Endothelial cell of umbilical vein (primary cell): ENCODE measurements at regions not wholly inside any gene's neighbourhood (a gene's known extent, or its start where the extent isn't known, plus 50 kb on each side); places are given as distances from the start of the nearest gene placed in this dataset.

Experiments used
- BruUV-seq: library from RNA; stranded (reverse); fragments of 400-500 nt; replicated peaks from 2 replicates; lab custom pipeline; 2021; lab: Mats Ljungman, UMichigan
- CTCF ChIA-PET: fragments of 300-600, 350-600 bp; sonication (Branson Sonifier 250); formaldehyde crosslinking; loops from one replicate; lab custom pipeline; 2021; ENCODE audit warnings: antibody characterized with exemption, inconsistent platforms; lab: Charles Lee
- POLR2A ChIA-PET: fragments of 300-600, 350-600 bp; sonication (Branson Sonifier 250); formaldehyde crosslinking; loops from one replicate; lab custom pipeline; 2021; ENCODE audit warnings: antibody characterized with exemption, inconsistent platforms; lab: Charles Lee
- DNase-seq: peaks from one replicate; pipeline ENCODE4 v3.0.0-alpha.2; 2011; ENCODE audit warnings: low read depth, low spot score
- FAIRE-seq: peaks from 2 replicates; lab custom pipeline; 2011; peaks lifted over from hg19 to GRCh38; lab: Jason Lieb, UNC
- H2AFZ ChIP-seq: 2 replicates; pipeline ENCODE4 v1.6.0; 2012; ENCODE audit warnings: low read depth, low read length, control low read depth, inconsistent platforms
- H3K27ac ChIP-seq: 2 replicates; pipeline ENCODE4 v1.5.1; 2011; ENCODE audit warnings: low read depth, mild to moderate bottlenecking, control low read depth, low read length, moderate library complexity; ENCODE audit not compliant: insufficient read depth
- H3K27me3 ChIP-seq, 2 experiments: 2 replicates each; pipeline versions ENCODE4 v1.6.0 to v1.6.1; 2011; ENCODE audit warnings: low read length in 2 of 2, mixed read lengths in 1 of 2; ENCODE audit not compliant: control insufficient read depth in 2 of 2, insufficient read depth in 2 of 2
- H3K36me3 ChIP-seq, 2 experiments: 2 replicates in 1 of 2; 3 replicates in 1 of 2; pipeline ENCODE4 v1.5.1; 2011; ENCODE audit warnings: low read length in 2 of 2, mild to moderate bottlenecking in 1 of 2, moderate library complexity in 1 of 2; ENCODE audit not compliant: control insufficient read depth in 2 of 2, insufficient read depth in 2 of 2; ENCODE audit errors: extremely low read depth in 1 of 2
- H3K4me1 ChIP-seq: 3 replicates; pipeline ENCODE4 v1.5.1; 2011; ENCODE audit warnings: mild to moderate bottlenecking, low read length; ENCODE audit not compliant: control insufficient read depth, insufficient read depth; ENCODE audit errors: extremely low read depth
- H3K4me2 ChIP-seq: 2 replicates; pipeline ENCODE4 v1.6.1; 2011; ENCODE audit warnings: low read length, control low read depth, mixed read lengths; ENCODE audit not compliant: insufficient read depth
- H3K4me3 ChIP-seq, 3 experiments: fragments of 200-600 bp in 1 of 3; sonication (generic), shearing (Covaris generic) in 1 of 3; replicated peaks in 1 of 3; 2 replicates each; pipeline ENCODE4 v1.5.1; 2011 to 2016; ENCODE audit warnings: control low read depth in 3 of 3, low read length in 3 of 3, mild to moderate bottlenecking in 2 of 3, inconsistent platforms in 1 of 3, low read depth in 1 of 3, moderate library complexity in 1 of 3; ENCODE audit not compliant: insufficient read depth in 1 of 3
- H3K79me2 ChIP-seq: 2 replicates; pipeline ENCODE4 v1.6.0; 2012; ENCODE audit warnings: low read length, inconsistent platforms; ENCODE audit not compliant: control insufficient read depth, insufficient read depth
- H3K9ac ChIP-seq: replicated peaks from 2 replicates; pipeline ENCODE3; 2011; ENCODE audit warnings: low read length, control low read depth; ENCODE audit not compliant: insufficient read depth; ENCODE audit errors: extremely low read depth
- H3K9me1 ChIP-seq: replicated peaks from 3 replicates; pipeline ENCODE4 v1.6.0; 2011; ENCODE audit warnings: mild to moderate bottlenecking, low read length; ENCODE audit not compliant: control insufficient read depth, insufficient read depth; ENCODE audit errors: extremely low read depth
- H3K9me3 ChIP-seq: replicated peaks from 2 replicates; pipeline ENCODE4 v1.5.1; 2012; ENCODE audit warnings: low read length, inconsistent platforms; ENCODE audit not compliant: control insufficient read depth, insufficient read depth
- H4K20me1 ChIP-seq: replicated peaks from 2 replicates; pipeline ENCODE3; 2011; ENCODE audit warnings: mild to moderate bottlenecking, low read length; ENCODE audit not compliant: control insufficient read depth, insufficient read depth; ENCODE audit errors: extremely low read depth
- CTCF ChIP-seq, 2 donors: IDR thresholded peaks; 1 replicate in 1 of 2; 2 replicates in 1 of 2; pipeline ENCODE4 v1.5.1; 2011; ENCODE audit warnings: low read length in 2 of 2, mild to moderate bottlenecking in 2 of 2, moderate library complexity in 2 of 2, control low read depth in 1 of 2, inconsistent platforms in 1 of 2, low read depth in 1 of 2; ENCODE audit not compliant: insufficient read depth in 1 of 2; ENCODE audit errors: extremely low read depth in 1 of 2
- EZH2 ChIP-seq: IDR thresholded peaks from 2 replicates; pipeline ENCODE4 v1.6.1; 2012; ENCODE audit warnings: borderline replicate concordance, low read depth, mild to moderate bottlenecking, moderate library complexity, low read length, inconsistent platforms; ENCODE audit not compliant: severe bottlenecking
- FOS ChIP-seq: IDR thresholded peaks from 2 replicates; pipeline ENCODE4 v1.6.1; 2011; ENCODE audit warnings: mild to moderate bottlenecking, low read length, moderate library complexity, borderline replicate concordance; ENCODE audit not compliant: insufficient read depth
- GATA2 ChIP-seq: IDR thresholded peaks from 2 replicates; pipeline ENCODE4 v1.7.0; 2011; ENCODE audit warnings: low read depth, mild to moderate bottlenecking, moderate library complexity, mixed read lengths, low read length; ENCODE audit not compliant: insufficient read length, insufficient read depth
- JUN ChIP-seq: IDR thresholded peaks from 2 replicates; pipeline ENCODE4 v1.6.1; 2011; ENCODE audit warnings: borderline replicate concordance, low read depth; ENCODE audit not compliant: insufficient read length, insufficient read depth
- MYC ChIP-seq: IDR thresholded peaks from one replicate; pipeline ENCODE4 v1.6.1; 2011; ENCODE audit warnings: mild to moderate bottlenecking, low read depth, low read length
- POLR2A ChIP-seq: IDR thresholded peaks from 2 replicates; pipeline ENCODE4 v1.6.1; 2012; ENCODE audit warnings: low read depth, mild to moderate bottlenecking, control low read depth, low read length
- POLR2AphosphoS5 ChIP-seq: IDR thresholded peaks from 2 replicates; pipeline ENCODE4 v1.6.1; 2012; ENCODE audit warnings: low read depth, mild to moderate bottlenecking, control low read depth, low read length, moderate library complexity; ENCODE audit not compliant: insufficient read depth
- dilution Hi-C: fragments of 300-500 bp; cut with MboI; formaldehyde crosslinking; loops from one replicate; pipeline ENCODE4 v1.15.0; 2019; ENCODE audit warnings: low sequenced_read_pairs; ENCODE audit not compliant: extremely low pct_ligation_motif_present
- intact Hi-C: fragments of 100-400 bp; cut with micrococcal nuclease; formaldehyde crosslinking; loops from one replicate; pipeline ENCODE4 v1.10.0; 2022
- TF ChIP-seq, protein P1 (sequence below): IDR thresholded peaks from 2 replicates; pipeline ENCODE4 v1.6.1; 2011; ENCODE audit not compliant: insufficient read depth, insufficient read length

DNA sequence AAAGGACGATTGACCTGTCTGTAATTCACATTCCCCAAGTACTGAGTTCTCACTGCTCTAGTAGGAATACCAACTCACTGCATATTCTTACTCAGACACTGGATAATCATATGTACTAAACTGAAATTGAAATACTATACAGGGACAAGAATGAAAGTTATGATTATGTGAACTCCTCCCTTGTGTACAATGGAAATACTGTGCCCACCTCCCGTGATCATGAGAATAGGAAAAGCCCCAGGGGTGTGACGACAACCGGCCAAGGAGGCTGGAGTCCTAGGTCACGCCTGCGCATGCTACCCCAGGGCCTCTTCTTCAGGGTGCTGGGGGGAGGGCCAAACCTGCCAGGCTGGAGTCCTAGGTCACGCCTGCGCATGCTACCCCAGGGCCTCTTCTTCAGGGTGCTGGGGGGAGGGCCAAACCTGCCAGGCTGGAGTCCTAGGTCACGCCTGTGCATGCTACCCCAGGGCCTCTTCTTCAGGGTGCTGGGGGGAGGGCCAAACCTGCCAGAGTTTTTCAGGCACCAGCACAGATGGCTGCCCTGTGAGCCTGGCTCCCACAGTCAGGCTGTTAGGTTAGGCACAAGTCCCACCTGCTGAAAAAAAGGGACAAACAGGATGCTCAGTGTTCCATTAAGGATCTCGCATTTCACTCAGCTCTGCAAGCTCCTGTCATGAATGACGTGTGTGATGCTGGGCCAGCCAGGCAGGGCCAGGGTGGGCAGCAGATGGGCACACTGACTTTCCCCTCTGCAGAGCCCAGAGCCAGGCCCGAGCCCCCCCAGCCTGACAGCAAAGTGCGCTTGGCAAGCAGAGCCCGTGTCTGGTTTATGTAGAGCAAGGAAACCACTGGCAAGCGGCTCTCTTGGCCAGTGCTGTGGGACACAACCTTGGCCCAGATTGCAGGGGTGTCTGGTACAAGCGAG is 107.7 kb downstream of the FOXF2 start:
- DNase-seq (no peak), FAIRE-seq (no peak)
- H3K4me3 ChIP-seq, result no peak overlapping the region
- no peaks in the 10 kb centered on the region for H3K36me3 ChIP-seq
- ChIA-PET POLR2A (no interaction called here), CTCF (interaction anchor here (0.7 kb wide), 1 partner anchor 55 kb away, joined by 3 read pairs; no protein-coding TSS in a partner anchor)
- H3K9me3 ChIP-seq, result no peaks in the 10 kb centered on the region
- H3K9me1 ChIP-seq, result no peaks in the 10 kb centered on the region
- H4K20me1 ChIP-seq, result no peaks in the 10 kb centered on the region
- no peak for TF ChIP-seq FOS
- TF ChIP-seq MYC, result no peak
- TF ChIP-seq, protein P1, sequence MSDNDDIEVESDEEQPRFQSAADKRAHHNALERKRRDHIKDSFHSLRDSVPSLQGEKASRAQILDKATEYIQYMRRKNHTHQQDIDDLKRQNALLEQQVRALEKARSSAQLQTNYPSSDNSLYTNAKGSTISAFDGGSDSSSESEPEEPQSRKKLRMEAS, result no peak
- no peak for TF ChIP-seq EZH2
- no peak for TF ChIP-seq CTCF (IDR thresholded peaks at IDR 0.05; ENCODE audit: extremely low read depth in 1 of 2, insufficient read depth in 1 of 2, low read depth in 1 of 2, low read length in 2 of 2)
- no peak for TF ChIP-seq GATA2
- TF ChIP-seq POLR2A, result no peak
- TF ChIP-seq JUN, result no peak
- no peak for TF ChIP-seq POLR2AphosphoS5
- H3K79me2 ChIP-seq, result no peaks in the 10 kb centered on the region
- no peaks in the 10 kb centered on the region for H3K4me1 ChIP-seq
- no peak overlapping the region for H2AFZ ChIP-seq
- intact Hi-C loops (no loop called here), dilution Hi-C loops (no loop called here)
- H3K9ac ChIP-seq, result no peak overlapping the region
- BruUV-seq, result no TSS peak
- H3K27me3 ChIP-seq, result no peaks in the 10 kb centered on the region
- no peak overlapping the region for H3K27ac ChIP-seq
- no peak overlapping the region for H3K4me2 ChIP-seq
